Neural crest cell (in vitro differentiated cells): ENCODE measurements at regions not wholly inside any gene's neighbourhood (a gene's known extent, or its start where the extent isn't known, plus 50 kb on each side); places are given as distances from the start of the nearest gene placed in this dataset.

Experiments used
- DNase-seq: peaks from one replicate; pipeline ENCODE4 v3.0.0; 2021; ENCODE audit warnings: low read depth, mixed read lengths, low spot score
- H3K27ac Mint-ChIP-seq: one replicate; pipeline ENCODE4 v1.8.0; 2021; ENCODE audit warnings: mild to moderate bottlenecking, mixed read lengths; ENCODE audit not compliant: unreplicated experiment
- H3K27me3 Mint-ChIP-seq: 2 replicates; pipeline ENCODE4 v1.8.0; 2021; ENCODE audit warnings: low read depth, mild to moderate bottlenecking, mixed read lengths
- H3K36me3 Mint-ChIP-seq: 2 replicates; pipeline ENCODE4 v1.8.0; 2021; ENCODE audit warnings: low read depth, mild to moderate bottlenecking, mixed read lengths
- H3K4me1 Mint-ChIP-seq: 2 replicates; pipeline ENCODE4 v1.8.0; 2021; ENCODE audit warnings: mixed read lengths
- H3K4me3 Mint-ChIP-seq: one replicate; pipeline ENCODE4 v1.8.0; 2021; ENCODE audit warnings: mild to moderate bottlenecking, mixed read lengths
- H3K9me3 Mint-ChIP-seq: 2 replicates; pipeline ENCODE4 v1.8.0; 2021; ENCODE audit warnings: mixed read lengths
- TF ChIP-seq, protein P1 (sequence below): fragments of 200-600 bp; sonication (generic); conservative IDR thresholded peaks from 2 replicates; pipeline ENCODE4 v1.5.0; 2021; ENCODE audit warnings: antibody characterized with exemption, mild to moderate bottlenecking

DNA sequence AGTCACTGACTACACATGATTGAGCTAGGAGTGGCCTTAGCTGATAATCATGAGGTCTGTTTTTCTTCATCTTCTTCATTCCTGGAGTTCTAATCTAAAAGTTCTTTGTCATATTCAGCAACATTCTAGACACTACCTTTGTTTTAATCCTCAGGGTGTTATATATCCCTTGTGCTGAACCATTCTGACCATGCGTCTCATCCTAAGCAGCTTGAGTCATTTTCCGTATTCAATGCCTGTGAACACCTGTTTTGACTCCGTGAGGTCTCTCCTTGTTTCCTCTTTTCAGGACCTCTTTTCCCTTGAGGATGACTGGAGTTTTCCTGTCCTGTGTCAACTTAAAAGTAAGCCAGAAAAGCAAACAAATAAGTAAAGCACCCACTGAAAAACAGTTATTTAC lies 597.9 kb downstream of the GBA3 start:
- no peak for DNase-seq
- no peaks in the 10 kb centered on the region for H3K36me3 Mint-ChIP-seq
- H3K27ac Mint-ChIP-seq: no peak overlapping the region
- TF ChIP-seq, protein P1, sequence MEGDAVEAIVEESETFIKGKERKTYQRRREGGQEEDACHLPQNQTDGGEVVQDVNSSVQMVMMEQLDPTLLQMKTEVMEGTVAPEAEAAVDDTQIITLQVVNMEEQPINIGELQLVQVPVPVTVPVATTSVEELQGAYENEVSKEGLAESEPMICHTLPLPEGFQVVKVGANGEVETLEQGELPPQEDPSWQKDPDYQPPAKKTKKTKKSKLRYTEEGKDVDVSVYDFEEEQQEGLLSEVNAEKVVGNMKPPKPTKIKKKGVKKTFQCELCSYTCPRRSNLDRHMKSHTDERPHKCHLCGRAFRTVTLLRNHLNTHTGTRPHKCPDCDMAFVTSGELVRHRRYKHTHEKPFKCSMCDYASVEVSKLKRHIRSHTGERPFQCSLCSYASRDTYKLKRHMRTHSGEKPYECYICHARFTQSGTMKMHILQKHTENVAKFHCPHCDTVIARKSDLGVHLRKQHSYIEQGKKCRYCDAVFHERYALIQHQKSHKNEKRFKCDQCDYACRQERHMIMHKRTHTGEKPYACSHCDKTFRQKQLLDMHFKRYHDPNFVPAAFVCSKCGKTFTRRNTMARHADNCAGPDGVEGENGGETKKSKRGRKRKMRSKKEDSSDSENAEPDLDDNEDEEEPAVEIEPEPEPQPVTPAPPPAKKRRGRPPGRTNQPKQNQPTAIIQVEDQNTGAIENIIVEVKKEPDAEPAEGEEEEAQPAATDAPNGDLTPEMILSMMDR: no peak
- no peaks in the 10 kb centered on the region for H3K4me1 Mint-ChIP-seq
- H3K9me3 Mint-ChIP-seq: peaks cover 4% of the 10 kb centered on the region
- H3K4me3 Mint-ChIP-seq: no peak overlapping the region
- no peaks in the 10 kb centered on the region for H3K27me3 Mint-ChIP-seq

GRCh38 chr4:23279377-23279986 lies 586.7 kb downstream of the GBA3 start:
- no peak overlapping the region for H3K4me3 Mint-ChIP-seq
- H3K27me3 Mint-ChIP-seq: no peaks in the 10 kb centered on the region
- H3K36me3 Mint-ChIP-seq: no peaks in the 10 kb centered on the region
- DNase-seq: no peak
- TF ChIP-seq, protein P1: no peak
- peak overlapping the region; percentile 43 for H3K27ac Mint-ChIP-seq
- no peaks in the 10 kb centered on the region for H3K4me1 Mint-ChIP-seq
- H3K9me3 Mint-ChIP-seq: no peaks in the 10 kb centered on the region

- TF ChIP-seq, protein P1: no peak
- H3K36me3 Mint-ChIP-seq: no peaks in the 10 kb centered on the region
Measured at GRCh38 chr4:23278845-23279244, 586.1 kb downstream of the GBA3 start.

DNA sequence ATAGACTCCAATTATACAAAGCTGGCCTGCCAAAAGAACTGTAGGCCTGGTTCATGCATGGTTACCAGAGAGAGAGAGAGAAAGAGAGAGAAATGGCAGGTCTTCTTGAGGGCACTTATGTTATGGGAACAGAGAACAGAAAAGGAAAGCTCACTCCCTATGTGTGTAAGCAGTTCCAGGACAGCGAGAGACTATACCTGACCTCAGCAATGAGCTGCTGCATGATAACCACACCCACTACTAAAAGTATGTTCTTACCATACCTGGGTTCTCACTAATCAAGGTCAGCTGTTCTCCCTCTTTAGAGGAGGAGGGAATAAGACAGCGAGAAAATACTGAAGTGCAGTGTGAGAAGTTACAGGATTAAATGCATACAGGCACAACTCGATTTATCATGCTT lies 583.3 kb downstream of the GBA3 start:
- Mint-ChIP-seq H3K9me3 (no peaks in the 10 kb centered on the region), H3K36me3 (no peaks in the 10 kb centered on the region), H3K4me1 (no peaks in the 10 kb centered on the region), H3K27ac (no peak overlapping the region), H3K27me3 (no peaks in the 10 kb centered on the region), H3K4me3 (no peak overlapping the region)
- TF ChIP-seq, protein P1: no peak
- no peak for DNase-seq

More at GRCh38 chr4:23278845-23279244, 586.1 kb downstream of the GBA3 start:
- Mint-ChIP-seq H3K9me3 (no peaks in the 10 kb centered on the region), H3K27ac (no peak overlapping the region), H3K27me3 (no peaks in the 10 kb centered on the region), H3K4me3 (no peak overlapping the region), H3K4me1 (no peaks in the 10 kb centered on the region)
- no peak for DNase-seq

- DNase-seq: no peak
- no peaks in the 10 kb centered on the region for H3K9me3 Mint-ChIP-seq
- H3K4me1 Mint-ChIP-seq: peaks cover 5% of the 10 kb centered on the region
- no peaks in the 10 kb centered on the region for H3K27me3 Mint-ChIP-seq
- H3K4me3 Mint-ChIP-seq: no peak overlapping the region
- TF ChIP-seq, protein P1: no peak
- no peak overlapping the region for H3K27ac Mint-ChIP-seq
- no peaks in the 10 kb centered on the region for H3K36me3 Mint-ChIP-seq
Measured at GRCh38 chr4:23269566-23269965, 576.8 kb downstream of the GBA3 start.
